ENCODE measurements at regions not wholly inside any gene's neighbourhood (a gene's known extent, or its start where the extent isn't known, plus 50 kb on each side); places are given as distances from the start of the nearest gene placed in this dataset.

GRCh38 chr12:111224186-111225066, 144.5 kb downstream of the PHETA1 start:
- no peaks in the 10 kb centered on the region for H3K9me2 ChIP-seq (ENCODE audit: insufficient read depth, low read length)
- H3K4me2 ChIP-seq (ENCODE audit: low read length): no peak overlapping the region
- H3K79me2 ChIP-seq (replicated peaks; ENCODE audit: insufficient read depth, low read length): no peaks in the 10 kb centered on the region
- peaks cover 7% of the 10 kb centered on the region for H3F3A ChIP-seq (ENCODE audit: insufficient read depth, low read length, poor library complexity, severe bottlenecking)
- H3K27ac ChIP-seq (ENCODE audit: low read length): no peak overlapping the region
- no peaks in the 10 kb centered on the region for H4K20me1 ChIP-seq (ENCODE audit: insufficient read depth)
- no peaks in the 10 kb centered on the region for H3K36me3 ChIP-seq (ENCODE audit: insufficient read depth, low read length)
- TF ChIP-seq, protein P1, sequence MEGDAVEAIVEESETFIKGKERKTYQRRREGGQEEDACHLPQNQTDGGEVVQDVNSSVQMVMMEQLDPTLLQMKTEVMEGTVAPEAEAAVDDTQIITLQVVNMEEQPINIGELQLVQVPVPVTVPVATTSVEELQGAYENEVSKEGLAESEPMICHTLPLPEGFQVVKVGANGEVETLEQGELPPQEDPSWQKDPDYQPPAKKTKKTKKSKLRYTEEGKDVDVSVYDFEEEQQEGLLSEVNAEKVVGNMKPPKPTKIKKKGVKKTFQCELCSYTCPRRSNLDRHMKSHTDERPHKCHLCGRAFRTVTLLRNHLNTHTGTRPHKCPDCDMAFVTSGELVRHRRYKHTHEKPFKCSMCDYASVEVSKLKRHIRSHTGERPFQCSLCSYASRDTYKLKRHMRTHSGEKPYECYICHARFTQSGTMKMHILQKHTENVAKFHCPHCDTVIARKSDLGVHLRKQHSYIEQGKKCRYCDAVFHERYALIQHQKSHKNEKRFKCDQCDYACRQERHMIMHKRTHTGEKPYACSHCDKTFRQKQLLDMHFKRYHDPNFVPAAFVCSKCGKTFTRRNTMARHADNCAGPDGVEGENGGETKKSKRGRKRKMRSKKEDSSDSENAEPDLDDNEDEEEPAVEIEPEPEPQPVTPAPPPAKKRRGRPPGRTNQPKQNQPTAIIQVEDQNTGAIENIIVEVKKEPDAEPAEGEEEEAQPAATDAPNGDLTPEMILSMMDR (IDR thresholded peaks at IDR 0.05; ENCODE audit: poor library complexity, severe bottlenecking): no peak
- TF ChIP-seq POLR2AphosphoS5 (IDR thresholded peaks at IDR 0.05) (no peak), SMC3 (conservative IDR thresholded peaks at IDR 0.05; ENCODE audit: poor library complexity) (no peak), EZH2 (IDR thresholded peaks at IDR 0.05; ENCODE audit: borderline replicate concordance, insufficient read depth, low read length, poor library complexity, severe bottlenecking) (no peak), EP300 (conservative IDR thresholded peaks at IDR 0.05; ENCODE audit: poor library complexity, severe bottlenecking) (no peak), RAD21 (conservative IDR thresholded peaks at IDR 0.05) (no peak), TAF1 (IDR thresholded peaks at IDR 0.05; ENCODE audit: low read depth) (no peak), MXI1 (conservative IDR thresholded peaks at IDR 0.05; ENCODE audit: poor library complexity, severe bottlenecking) (no peak)
- TF ChIP-seq, protein P2, sequence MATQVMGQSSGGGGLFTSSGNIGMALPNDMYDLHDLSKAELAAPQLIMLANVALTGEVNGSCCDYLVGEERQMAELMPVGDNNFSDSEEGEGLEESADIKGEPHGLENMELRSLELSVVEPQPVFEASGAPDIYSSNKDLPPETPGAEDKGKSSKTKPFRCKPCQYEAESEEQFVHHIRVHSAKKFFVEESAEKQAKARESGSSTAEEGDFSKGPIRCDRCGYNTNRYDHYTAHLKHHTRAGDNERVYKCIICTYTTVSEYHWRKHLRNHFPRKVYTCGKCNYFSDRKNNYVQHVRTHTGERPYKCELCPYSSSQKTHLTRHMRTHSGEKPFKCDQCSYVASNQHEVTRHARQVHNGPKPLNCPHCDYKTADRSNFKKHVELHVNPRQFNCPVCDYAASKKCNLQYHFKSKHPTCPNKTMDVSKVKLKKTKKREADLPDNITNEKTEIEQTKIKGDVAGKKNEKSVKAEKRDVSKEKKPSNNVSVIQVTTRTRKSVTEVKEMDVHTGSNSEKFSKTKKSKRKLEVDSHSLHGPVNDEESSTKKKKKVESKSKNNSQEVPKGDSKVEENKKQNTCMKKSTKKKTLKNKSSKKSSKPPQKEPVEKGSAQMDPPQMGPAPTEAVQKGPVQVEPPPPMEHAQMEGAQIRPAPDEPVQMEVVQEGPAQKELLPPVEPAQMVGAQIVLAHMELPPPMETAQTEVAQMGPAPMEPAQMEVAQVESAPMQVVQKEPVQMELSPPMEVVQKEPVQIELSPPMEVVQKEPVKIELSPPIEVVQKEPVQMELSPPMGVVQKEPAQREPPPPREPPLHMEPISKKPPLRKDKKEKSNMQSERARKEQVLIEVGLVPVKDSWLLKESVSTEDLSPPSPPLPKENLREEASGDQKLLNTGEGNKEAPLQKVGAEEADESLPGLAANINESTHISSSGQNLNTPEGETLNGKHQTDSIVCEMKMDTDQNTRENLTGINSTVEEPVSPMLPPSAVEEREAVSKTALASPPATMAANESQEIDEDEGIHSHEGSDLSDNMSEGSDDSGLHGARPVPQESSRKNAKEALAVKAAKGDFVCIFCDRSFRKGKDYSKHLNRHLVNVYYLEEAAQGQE (IDR thresholded peaks at IDR 0.05; ENCODE audit: borderline replicate concordance): no peak
- no peak overlapping the region for H2AFZ ChIP-seq (ENCODE audit: low read depth, low read length)
- H3K27me3 ChIP-seq (ENCODE audit: insufficient read depth, low read depth, low read length): no peaks in the 10 kb centered on the region
- H3K9ac ChIP-seq (ENCODE audit: low read length): no peak overlapping the region
- no peaks in the 10 kb centered on the region for H3K9me3 ChIP-seq (ENCODE audit: low read length)
- H3K4me3 ChIP-seq (ENCODE audit: low read length): no peak overlapping the region

GRCh38 chr12:111222523-111222922, 146.4 kb downstream of the PHETA1 start:
- Histone ChIP-seq H3F3A (ENCODE audit: insufficient read depth, low read length, poor library complexity, severe bottlenecking) (peaks cover 7% of the 10 kb centered on the region), H3K9me2 (ENCODE audit: insufficient read depth, low read length) (no peaks in the 10 kb centered on the region), H4K20me1 (ENCODE audit: insufficient read depth) (no peaks in the 10 kb centered on the region), H3K79me2 (replicated peaks; ENCODE audit: insufficient read depth, low read length) (no peaks in the 10 kb centered on the region), H3K9me3 (ENCODE audit: low read length) (no peaks in the 10 kb centered on the region), H3K9ac (ENCODE audit: low read length) (no peak overlapping the region), H3K4me2 (ENCODE audit: low read length) (no peak overlapping the region), H3K4me3 (ENCODE audit: low read length) (no peak overlapping the region), H2AFZ (ENCODE audit: low read depth, low read length) (no peak overlapping the region), H3K27me3 (ENCODE audit: insufficient read depth, low read depth, low read length) (no peaks in the 10 kb centered on the region), H3K27ac (ENCODE audit: low read length) (no peak overlapping the region), H3K36me3 (ENCODE audit: insufficient read depth, low read length) (no peaks in the 10 kb centered on the region)
- no peak for TF ChIP-seq POLR2AphosphoS5 (IDR thresholded peaks at IDR 0.05)
- TF ChIP-seq EP300 (conservative IDR thresholded peaks at IDR 0.05; ENCODE audit: poor library complexity, severe bottlenecking): no peak
- TF ChIP-seq, protein P1 (IDR thresholded peaks at IDR 0.05; ENCODE audit: poor library complexity, severe bottlenecking): no peak
- TF ChIP-seq, protein P2 (IDR thresholded peaks at IDR 0.05; ENCODE audit: borderline replicate concordance): no peak
- no peak for TF ChIP-seq MXI1 (conservative IDR thresholded peaks at IDR 0.05; ENCODE audit: poor library complexity, severe bottlenecking)
- no peak for TF ChIP-seq RAD21 (conservative IDR thresholded peaks at IDR 0.05)
- no peak for TF ChIP-seq TAF1 (IDR thresholded peaks at IDR 0.05; ENCODE audit: low read depth)
- no peak for TF ChIP-seq SMC3 (conservative IDR thresholded peaks at IDR 0.05; ENCODE audit: poor library complexity)
